H1 (cell line): ENCODE measurements at regions not wholly inside any gene's neighbourhood (a gene's known extent, or its start where the extent isn't known, plus 50 kb on each side); places are given as distances from the start of the nearest gene placed in this dataset.

Experiments used
- CTCF ChIA-PET: fragments of 300-600 bp; sonication (Branson Sonifier 250); formaldehyde crosslinking; loops from one replicate; lab custom pipeline; 2021; ENCODE audit not compliant: partially characterized antibody; lab: Charles Lee
- POLR2A ChIA-PET: fragments of 300-600 bp; sonication (Branson Sonifier 250); formaldehyde crosslinking; loops from one replicate; lab custom pipeline; 2021; ENCODE audit warnings: inconsistent platforms; ENCODE audit not compliant: partially characterized antibody; lab: Charles Lee
- DNase-seq, 2 experiments: peaks; one replicate each; pipeline versions ENCODE4 v3.0.0 to v3.0.0-alpha.2; 2010 to 2022; ENCODE audit warnings: low spot score in 2 of 2, low read depth in 1 of 2, mixed read lengths in 1 of 2
- FAIRE-seq: peaks from 2 replicates; lab custom pipeline; 2011; peaks lifted over from hg19 to GRCh38; lab: Jason Lieb, UNC
- H2AFZ ChIP-seq: 2 replicates; pipeline ENCODE4 v1.8.1; 2012; ENCODE audit warnings: low read length, inconsistent platforms
- H2AK5ac ChIP-seq: 2 replicates; pipeline ENCODE4 v1.6.1; 2013; ENCODE audit warnings: low read depth, low read length
- H2BK120ac ChIP-seq: replicated peaks from 2 replicates; pipeline ENCODE3; 2013; ENCODE audit warnings: low read depth, low read length, inconsistent platforms
- H2BK12ac ChIP-seq: 2 replicates; pipeline ENCODE4 v1.6.1; 2013; ENCODE audit warnings: low read depth, low read length
- H2BK15ac ChIP-seq: 2 replicates; pipeline ENCODE4 v1.6.1; 2013; ENCODE audit warnings: low read length
- H2BK20ac ChIP-seq: 2 replicates; pipeline ENCODE4 v1.6.1; 2013; ENCODE audit warnings: low read length
- H2BK5ac ChIP-seq: 2 replicates; pipeline ENCODE4 v1.6.1; 2013; ENCODE audit warnings: low read depth, low read length
- H3K14ac ChIP-seq: 2 replicates; pipeline ENCODE4 v1.6.1; 2013; ENCODE audit warnings: inconsistent platforms; ENCODE audit not compliant: insufficient read length
- H3K18ac ChIP-seq: 2 replicates; pipeline ENCODE4 v1.6.1; 2013; ENCODE audit warnings: low read length; ENCODE audit errors: extremely low read depth
- H3K23ac ChIP-seq: 2 replicates; pipeline ENCODE4 v1.6.1; 2013; ENCODE audit warnings: inconsistent platforms; ENCODE audit not compliant: insufficient read length
- H3K23me2 ChIP-seq: 2 replicates; pipeline ENCODE4 v1.6.1; 2013; ENCODE audit warnings: low read depth, low read length
- H3K27ac ChIP-seq: 2 replicates; pipeline ENCODE4 v1.6.1; 2011; ENCODE audit warnings: low read depth, low read length, inconsistent platforms
- H3K27me3 ChIP-seq, 4 experiments: replicated peaks in 1 of 4; 1 replicate in 1 of 4; 2 replicates in 3 of 4; pipeline versions ENCODE4 v1.6.1 to v1.8.1; 2011 to 2013; ENCODE audit warnings: low read length in 3 of 4, mild to moderate bottlenecking in 3 of 4, inconsistent platforms in 2 of 4, mixed read lengths in 2 of 4, moderate library complexity in 1 of 4; ENCODE audit not compliant: control insufficient read depth in 3 of 4, insufficient read depth in 3 of 4; ENCODE audit errors: extremely low read depth in 1 of 4
- H3K36me3 ChIP-seq, 4 experiments: 2 replicates each; pipeline versions ENCODE4 v1.6.1 to v1.8.1; 2011 to 2013; ENCODE audit warnings: mild to moderate bottlenecking in 4 of 4, low read length in 3 of 4, moderate library complexity in 2 of 4, control low read depth in 1 of 4, inconsistent platforms in 1 of 4; ENCODE audit not compliant: insufficient read depth in 4 of 4, control insufficient read depth in 2 of 4
- H3K4ac ChIP-seq: replicated peaks from 2 replicates; pipeline ENCODE3; 2013; ENCODE audit warnings: low read length, low read depth, mixed read lengths, inconsistent platforms; ENCODE audit not compliant: insufficient read length
- H3K4me1 ChIP-seq, 4 experiments: replicated peaks in 1 of 4; 1 replicate in 1 of 4; 2 replicates in 3 of 4; pipeline versions ENCODE4 v1.6.1 to v1.8.1; 2011 to 2013; ENCODE audit warnings: low read length in 3 of 4, inconsistent platforms in 2 of 4, mixed read lengths in 1 of 4; ENCODE audit not compliant: insufficient read depth in 4 of 4, control insufficient read depth in 3 of 4
- H3K4me2 ChIP-seq, 2 experiments: 2 replicates each; pipeline versions ENCODE4 v1.6.1 to v1.8.1; 2011 to 2013; ENCODE audit warnings: low read depth in 2 of 2, low read length in 2 of 2, control low read depth in 1 of 2, inconsistent platforms in 1 of 2, mild to moderate bottlenecking in 1 of 2; ENCODE audit not compliant: insufficient read depth in 1 of 2
- H3K4me3 ChIP-seq, 4 experiments: fragments of 200-600, 300-600 bp in 1 of 4; sonication (generic), shearing (Covaris generic), sonication (Bioruptor Twin) in 1 of 4; 2 replicates each; pipeline versions ENCODE4 v1.5.1 to v1.8.1; 2011 to 2016; ENCODE audit warnings: low read length in 4 of 4, low read depth in 3 of 4, control low read depth in 2 of 4, inconsistent platforms in 2 of 4, mild to moderate bottlenecking in 2 of 4, mixed read lengths in 1 of 4, moderate library complexity in 1 of 4; ENCODE audit not compliant: insufficient read depth in 2 of 4; ENCODE audit errors: extremely low read depth in 1 of 4
- H3K56ac ChIP-seq: replicated peaks from 2 replicates; pipeline ENCODE3; 2013; ENCODE audit warnings: low read depth, mild to moderate bottlenecking, mixed read lengths, low read length, inconsistent platforms; ENCODE audit not compliant: insufficient read length
- H3K79me1 ChIP-seq: 2 replicates; pipeline ENCODE4 v1.6.1; 2013; ENCODE audit warnings: low read depth, low read length, control low read depth
- H3K79me2 ChIP-seq, 2 experiments: 2 replicates each; pipeline versions ENCODE4 v1.6.1 to v1.8.1; 2012 to 2013; ENCODE audit warnings: low read length in 2 of 2, mild to moderate bottlenecking in 2 of 2, inconsistent platforms in 1 of 2; ENCODE audit not compliant: insufficient read depth in 2 of 2, control insufficient read depth in 1 of 2
- H3K9ac ChIP-seq, 4 experiments: replicated peaks in 1 of 4; 1 replicate in 1 of 4; 2 replicates in 3 of 4; pipeline versions ENCODE4 v1.6.1 to v1.8.1; 2011 to 2013; ENCODE audit warnings: low read depth in 3 of 4, low read length in 3 of 4, control low read depth in 2 of 4, mild to moderate bottlenecking in 2 of 4, moderate library complexity in 2 of 4, inconsistent platforms in 1 of 4; ENCODE audit errors: extremely low read depth in 1 of 4
- H3K9me3 ChIP-seq, 2 experiments: 2 replicates each; pipeline versions ENCODE4 v1.6.1 to v1.8.1; 2012 to 2013; ENCODE audit warnings: mild to moderate bottlenecking in 2 of 2, moderate library complexity in 2 of 2, control low read depth in 1 of 2, inconsistent platforms in 1 of 2, low read depth in 1 of 2, low read length in 1 of 2, mixed read lengths in 1 of 2; ENCODE audit not compliant: insufficient read depth in 2 of 2
- H4K20me1 ChIP-seq, 2 experiments: replicated peaks in 1 of 2; 2 replicates each; pipeline versions ENCODE3 to v1.8.1; 2011 to 2013; ENCODE audit warnings: inconsistent platforms in 2 of 2, low read length in 2 of 2, mild to moderate bottlenecking in 1 of 2; ENCODE audit not compliant: insufficient read depth in 2 of 2, control insufficient read depth in 1 of 2
- H4K5ac ChIP-seq: 2 replicates; pipeline ENCODE4 v1.6.1; 2013; ENCODE audit warnings: low read length, low read depth, mixed read lengths, inconsistent platforms; ENCODE audit not compliant: insufficient read length
- H4K8ac ChIP-seq: 2 replicates; pipeline ENCODE4 v1.8.0; 2013; ENCODE audit warnings: mild to moderate bottlenecking, moderate library complexity, low read length, inconsistent platforms; ENCODE audit not compliant: insufficient read depth; ENCODE audit errors: extremely low read depth
- H4K91ac ChIP-seq: replicated peaks from 2 replicates; pipeline ENCODE3; 2013; ENCODE audit warnings: low read length, mixed read lengths, inconsistent platforms; ENCODE audit not compliant: insufficient read length
- BRCA1 ChIP-seq: IDR thresholded peaks from 2 replicates; pipeline ENCODE4 v1.6.1; 2012; ENCODE audit warnings: low read depth, low read length, improper control_type of control experiment
- CBX5 ChIP-seq: fragments of 300-800, 300-1000 bp; sonication (generic); IDR thresholded peaks from 2 replicates; pipeline ENCODE4 v1.7.1; 2016; ENCODE audit warnings: antibody characterized with exemption, low read length, low read depth
- CBX8 ChIP-seq: fragments of 300-800, 300-1000 bp; sonication (generic); IDR thresholded peaks from 2 replicates; pipeline ENCODE4 v1.7.1; 2016; ENCODE audit warnings: low read depth, low read length, borderline replicate concordance
- EGR1 ChIP-seq: IDR thresholded peaks from 2 replicates; pipeline ENCODE4 v1.6.1; 2011; ENCODE audit warnings: low read depth, low read length, borderline replicate concordance
- KDM1A ChIP-seq: fragments of 200-600, 300-600 bp; sonication (generic); IDR thresholded peaks from 2 replicates; pipeline ENCODE4 v1.7.1; 2016; ENCODE audit warnings: mild to moderate bottlenecking, low read length, borderline replicate concordance
- PHF8 ChIP-seq: fragments of 200-600 bp; sonication (generic); conservative IDR thresholded peaks from 2 replicates; pipeline ENCODE4 v1.7.1; 2012; ENCODE audit warnings: low read depth, mild to moderate bottlenecking, inconsistent platforms, low read length, moderate library complexity
- RFX5 ChIP-seq: IDR thresholded peaks from 2 replicates; pipeline ENCODE4 v1.6.1; 2011; ENCODE audit warnings: low read depth, low read length, improper control_type of control experiment, borderline replicate concordance
- SIX5 ChIP-seq: IDR thresholded peaks from 2 replicates; pipeline ENCODE4 v1.6.1; 2011; ENCODE audit warnings: mild to moderate bottlenecking, low read depth, low read length
- SUZ12 ChIP-seq: fragments of 200-600 bp; sonication (generic); IDR thresholded peaks from 2 replicates; pipeline ENCODE4 v1.6.1; 2012; ENCODE audit warnings: mild to moderate bottlenecking, inconsistent platforms, low read length, moderate library complexity, mixed read lengths
- YY1 ChIP-seq: IDR thresholded peaks from 2 replicates; pipeline ENCODE4 v1.6.1; 2011; ENCODE audit warnings: low read depth, mild to moderate bottlenecking, low read length
- WGBS, 2 experiments: shearing (Covaris generic) in 1 of 2; methylation state at CpG; one replicate each; pipeline versions ENCODE4 v1.1.6 to v1.1.7; 2013 to 2015; ENCODE audit warnings: low lambda C conversion rate in 2 of 2, mixed read lengths in 2 of 2, inconsistent platforms in 1 of 2, low coverage in 1 of 2, missing lambda C conversion rate in 1 of 2; ENCODE audit not compliant: insufficient replicate concordance in 2 of 2, insufficient coverage in 1 of 2, insufficient read length in 1 of 2; ENCODE audit errors: extremely low coverage in 1 of 2, missing lambda C conversion rate in 1 of 2; 5-methylcytosine and 5-hydroxymethylcytosine counted together
- TF ChIP-seq, protein P1 (sequence below): IDR thresholded peaks from 2 replicates; pipeline ENCODE4 v1.6.1; 2012; ENCODE audit warnings: low read length, inconsistent platforms

DNA sequence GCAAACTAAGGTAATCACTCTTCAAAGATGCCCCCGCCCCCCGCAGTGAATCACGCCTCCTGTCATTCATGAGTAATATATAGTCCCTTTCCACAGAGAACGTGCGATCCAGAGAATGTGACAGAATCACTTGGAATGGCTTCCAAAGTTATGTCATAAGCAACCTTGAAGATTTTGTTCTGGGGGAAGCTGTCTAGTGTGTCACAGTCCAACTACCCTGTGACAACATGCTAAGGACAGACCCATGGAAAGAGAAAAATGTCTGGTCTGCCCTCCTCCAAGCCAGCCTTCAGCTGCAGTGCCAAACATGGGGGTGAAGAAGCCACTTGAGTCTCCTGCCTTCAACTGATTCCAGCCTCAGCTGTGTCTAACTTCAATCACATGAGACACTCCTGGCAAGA is 259.1 kb downstream of the SS18 start:
- H3K18ac ChIP-seq, result no peak overlapping the region
- CTCF ChIA-PET, result interaction anchor here (0.7 to 3.1 kb wide), 12 partner anchors 9 to 919 kb away, joined by 3 to 25 read pairs (median 6); no protein-coding TSS in a partner anchor
- no peak overlapping the region for H2AK5ac ChIP-seq
- no peak overlapping the region for H4K5ac ChIP-seq
- H2BK15ac ChIP-seq, result no peak overlapping the region
- no peak overlapping the region for H2BK120ac ChIP-seq
- H3K4me3 ChIP-seq, result no peak overlapping the region
- no peak overlapping the region for H3K4ac ChIP-seq
- no peak overlapping the region for H3K4me2 ChIP-seq
- H2BK12ac ChIP-seq, result no peak overlapping the region
- DNase-seq (no peak), FAIRE-seq (no peak)
- H3K14ac ChIP-seq, result no peak overlapping the region
- H2BK20ac ChIP-seq, result no peak overlapping the region
- H3K79me1 ChIP-seq, result no peaks in the 10 kb centered on the region
- no peaks in the 10 kb centered on the region for H3K9me3 ChIP-seq
- H3K56ac ChIP-seq, result no peak overlapping the region
- H3K27me3 ChIP-seq, result no peaks in the 10 kb centered on the region
- H3K23ac ChIP-seq, result no peak overlapping the region
- H3K79me2 ChIP-seq, result no peaks in the 10 kb centered on the region
- POLR2A ChIA-PET, result no interaction called here
- H4K91ac ChIP-seq, result no peak overlapping the region
- H2AFZ ChIP-seq, result no peak overlapping the region
- no peak overlapping the region for H2BK5ac ChIP-seq
- H3K36me3 ChIP-seq, result no peaks in the 10 kb centered on the region
- H3K9ac ChIP-seq, result no peak overlapping the region
- TF ChIP-seq BRCA1 (no peak), CBX8 (no peak), CBX5 (no peak), YY1 (no peak), RFX5 (no peak), KDM1A (no peak), EGR1 (no peak), SUZ12 (no peak), PHF8 (no peak), SIX5 (no peak)
- TF ChIP-seq, protein P1, sequence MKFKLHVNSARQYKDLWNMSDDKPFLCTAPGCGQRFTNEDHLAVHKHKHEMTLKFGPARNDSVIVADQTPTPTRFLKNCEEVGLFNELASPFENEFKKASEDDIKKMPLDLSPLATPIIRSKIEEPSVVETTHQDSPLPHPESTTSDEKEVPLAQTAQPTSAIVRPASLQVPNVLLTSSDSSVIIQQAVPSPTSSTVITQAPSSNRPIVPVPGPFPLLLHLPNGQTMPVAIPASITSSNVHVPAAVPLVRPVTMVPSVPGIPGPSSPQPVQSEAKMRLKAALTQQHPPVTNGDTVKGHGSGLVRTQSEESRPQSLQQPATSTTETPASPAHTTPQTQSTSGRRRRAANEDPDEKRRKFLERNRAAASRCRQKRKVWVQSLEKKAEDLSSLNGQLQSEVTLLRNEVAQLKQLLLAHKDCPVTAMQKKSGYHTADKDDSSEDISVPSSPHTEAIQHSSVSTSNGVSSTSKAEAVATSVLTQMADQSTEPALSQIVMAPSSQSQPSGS, result no peak
- WGBS, 2 experiments, result 87% methylated on average over 5 of the region's 5 CpGs; no CpG with 5 or more reads in 1 of the 2 experiments
- no peaks in the 10 kb centered on the region for H4K20me1 ChIP-seq
- peaks cover 0 to 3% (median 0%) of the 10 kb centered on the region in 4 experiments; a peak in 1 of 7 replicates for H3K4me1 ChIP-seq
- no peaks in the 10 kb centered on the region for H3K23me2 ChIP-seq
- no peak overlapping the region for H4K8ac ChIP-seq
- no peak overlapping the region for H3K27ac ChIP-seq
